NCI-H2171 (cell line): ENCODE measurements at regions not wholly inside any gene's neighbourhood (a gene's known extent, or its start where the extent isn't known, plus 50 kb on each side); places are given as distances from the start of the nearest gene placed in this dataset.

Experiments
- DNase-seq: peaks from one replicate; lab custom pipeline; 2025; lab: John Stamatoyannopoulos, UW

DNA sequence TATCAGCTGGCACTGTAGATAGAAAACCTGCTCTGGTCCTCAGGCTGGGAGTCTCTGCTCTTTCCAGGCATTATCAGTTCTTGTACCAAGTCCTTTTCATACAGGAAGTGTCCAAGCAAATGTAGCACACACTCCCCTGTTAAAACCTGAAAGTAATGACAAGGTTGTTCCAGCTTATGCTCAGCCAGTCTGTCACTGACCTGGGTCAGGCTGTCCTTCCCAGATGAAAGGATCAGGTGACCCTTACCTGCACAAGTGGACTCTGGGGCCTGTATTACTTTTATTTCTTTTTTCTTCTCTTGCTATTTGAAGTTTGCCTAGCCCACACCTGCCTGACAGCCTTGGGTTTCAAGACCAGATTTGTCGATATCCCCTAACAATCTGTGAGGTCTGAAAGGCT, 156.3 kb upstream of the SESN3 start:
- DNase-seq: no peak

DNA sequence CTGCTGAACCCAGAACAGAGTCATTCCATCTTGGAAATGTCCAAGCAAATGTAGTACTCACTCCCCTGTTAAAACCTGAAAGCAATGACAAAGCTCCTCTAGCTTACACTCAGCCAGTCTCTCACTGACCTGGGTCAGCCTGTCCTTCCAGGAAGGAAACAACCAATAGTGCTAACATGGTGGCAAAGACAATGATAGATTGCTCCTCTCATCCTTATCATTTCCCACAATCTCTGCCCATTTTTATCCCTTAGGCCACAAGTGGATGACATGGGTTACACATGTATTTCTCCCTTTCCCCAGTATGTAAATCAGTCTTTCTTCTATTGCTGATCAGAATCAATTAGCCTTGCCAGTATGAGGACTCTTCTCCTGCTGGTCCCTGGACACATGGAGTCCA, 154.6 kb upstream of the SESN3 start:
- no peak for DNase-seq

DNA sequence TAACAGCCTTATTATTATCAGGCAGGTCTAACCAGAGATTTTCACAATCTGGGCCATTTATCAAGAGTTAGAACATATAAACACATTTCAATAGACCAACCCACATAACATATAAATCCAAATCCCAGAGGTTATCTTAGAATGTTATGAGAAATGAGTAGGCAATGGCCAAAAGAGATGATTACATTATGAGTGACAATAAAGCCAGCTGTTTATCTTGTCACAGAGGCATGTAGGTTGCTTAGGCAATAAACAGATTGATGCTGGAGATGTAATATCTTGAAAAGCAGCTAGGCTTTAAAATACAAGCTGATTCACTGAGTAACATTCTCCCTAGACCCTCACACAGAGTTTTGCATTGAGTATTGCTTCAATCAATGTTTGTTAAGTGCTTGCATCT, 148.5 kb upstream of the SESN3 start:
- DNase-seq: no peak

DNA sequence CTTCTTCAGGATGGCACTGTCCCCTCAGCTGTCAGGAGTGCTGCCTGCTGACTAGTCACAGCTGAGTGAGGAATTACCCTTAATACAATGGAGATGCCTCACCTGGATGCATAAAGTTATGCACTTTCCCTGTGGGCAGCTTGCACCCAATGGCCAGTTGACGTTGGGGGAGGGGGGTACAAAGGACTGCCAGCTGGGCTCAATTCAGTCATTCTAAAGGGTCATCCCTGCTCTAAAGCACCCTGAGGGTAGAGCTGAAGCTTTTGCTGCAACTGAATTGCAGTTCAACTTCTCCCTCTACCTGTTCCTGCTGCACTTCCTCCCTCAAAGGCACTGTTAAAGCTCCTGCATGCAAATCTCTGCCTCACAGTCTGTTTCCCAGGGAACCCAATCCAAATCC, 147.8 kb upstream of the SESN3 start:
- no peak for DNase-seq

DNA sequence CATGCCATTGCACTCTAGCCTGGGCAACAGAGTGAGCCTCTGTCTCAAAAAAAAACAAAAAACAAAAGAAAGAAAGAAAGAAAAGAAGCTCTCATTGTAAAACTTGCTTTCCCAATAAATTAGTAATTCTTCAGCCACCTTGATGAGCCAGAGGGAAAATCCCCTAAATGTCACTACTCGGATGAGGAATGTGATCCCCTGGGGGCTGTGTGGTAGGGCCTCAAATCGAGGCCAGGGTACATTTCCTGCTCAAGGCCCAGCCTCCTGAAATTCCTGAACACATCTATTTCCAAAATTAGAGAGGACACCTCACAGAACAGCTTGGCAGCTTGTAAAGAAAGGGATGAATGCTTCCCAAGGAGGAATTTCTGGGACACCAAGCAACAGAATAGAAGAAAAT, 147.1 kb upstream of the SESN3 start:
- DNase-seq: no peak

DNA sequence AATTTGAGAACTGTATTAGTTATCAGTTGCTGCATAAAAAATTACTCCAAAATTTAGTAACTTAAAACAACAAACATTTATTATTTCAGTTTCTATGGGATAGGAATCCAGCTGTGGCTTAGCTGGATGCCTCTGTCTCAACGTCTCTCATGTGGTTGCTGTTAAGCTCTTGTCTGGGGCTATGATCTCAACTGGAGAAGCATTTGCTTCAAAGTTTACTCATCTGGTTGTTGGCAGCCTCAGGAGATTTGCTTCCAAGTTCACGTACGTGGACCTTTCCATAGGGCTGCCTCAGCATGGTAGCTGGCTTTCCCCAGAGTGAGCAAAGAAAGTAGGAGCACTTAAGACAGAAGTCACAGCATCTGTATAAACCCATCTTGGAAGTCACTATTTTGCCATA, 144.9 kb upstream of the SESN3 start:
- no peak for DNase-seq

DNA sequence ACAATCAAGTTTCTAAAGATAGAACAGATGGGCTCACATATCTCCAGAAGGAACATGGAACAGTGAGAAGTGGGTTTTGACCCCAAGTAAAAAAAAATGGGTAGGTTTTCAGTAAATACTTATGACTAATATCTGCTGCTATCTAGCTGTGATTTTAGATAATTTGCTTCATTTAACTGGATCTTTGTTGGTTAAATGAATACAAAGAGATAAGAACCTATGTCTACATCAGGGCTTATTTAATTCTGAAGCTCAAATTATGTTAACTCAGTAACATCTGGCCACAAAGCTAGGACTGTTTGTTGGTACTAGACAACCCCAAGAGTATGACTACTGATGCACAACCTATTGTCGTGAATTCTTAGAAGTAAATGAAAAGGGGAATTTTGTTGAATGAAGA, 144.4 kb upstream of the SESN3 start:
- DNase-seq: no peak

DNA sequence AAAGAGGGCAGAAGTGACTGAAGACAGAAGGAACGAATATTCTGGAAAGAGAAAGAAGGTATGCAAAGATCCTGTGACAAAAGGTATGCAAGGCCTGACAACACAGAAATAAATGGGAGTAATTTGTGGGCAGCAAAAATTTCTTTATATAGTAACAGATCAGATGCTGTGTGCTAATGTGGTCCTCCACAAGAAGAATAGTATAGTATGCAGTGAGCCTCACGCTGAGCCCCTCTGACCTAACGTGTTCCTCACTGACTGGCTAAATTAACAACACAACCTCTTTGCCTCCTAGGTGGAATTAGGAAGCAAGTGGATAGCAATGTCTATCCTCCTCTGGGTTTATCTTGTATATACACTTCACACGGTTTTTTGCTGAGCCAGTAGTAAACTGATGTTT, 143.1 kb upstream of the SESN3 start:
- no peak for DNase-seq

DNA sequence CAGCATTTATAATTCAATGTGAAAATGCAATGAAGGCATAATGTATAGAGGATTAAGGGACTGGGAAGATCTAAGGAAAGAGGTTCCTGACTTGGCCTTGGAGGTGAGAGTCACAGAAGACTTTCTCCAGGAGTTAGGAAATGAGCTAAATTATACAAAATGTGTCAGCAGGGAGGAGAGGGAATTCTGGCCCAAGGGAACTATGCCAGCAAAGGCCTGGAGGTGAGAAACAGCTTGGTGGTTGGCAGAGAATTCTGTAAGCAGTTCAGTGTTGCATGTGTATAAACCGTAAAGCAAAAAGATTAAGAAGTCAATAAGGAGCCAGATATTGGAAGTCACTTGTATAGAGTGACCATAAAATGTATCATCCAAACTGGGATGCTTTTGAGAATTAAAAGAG, 142.2 kb upstream of the SESN3 start:
- DNase-seq: no peak

DNA sequence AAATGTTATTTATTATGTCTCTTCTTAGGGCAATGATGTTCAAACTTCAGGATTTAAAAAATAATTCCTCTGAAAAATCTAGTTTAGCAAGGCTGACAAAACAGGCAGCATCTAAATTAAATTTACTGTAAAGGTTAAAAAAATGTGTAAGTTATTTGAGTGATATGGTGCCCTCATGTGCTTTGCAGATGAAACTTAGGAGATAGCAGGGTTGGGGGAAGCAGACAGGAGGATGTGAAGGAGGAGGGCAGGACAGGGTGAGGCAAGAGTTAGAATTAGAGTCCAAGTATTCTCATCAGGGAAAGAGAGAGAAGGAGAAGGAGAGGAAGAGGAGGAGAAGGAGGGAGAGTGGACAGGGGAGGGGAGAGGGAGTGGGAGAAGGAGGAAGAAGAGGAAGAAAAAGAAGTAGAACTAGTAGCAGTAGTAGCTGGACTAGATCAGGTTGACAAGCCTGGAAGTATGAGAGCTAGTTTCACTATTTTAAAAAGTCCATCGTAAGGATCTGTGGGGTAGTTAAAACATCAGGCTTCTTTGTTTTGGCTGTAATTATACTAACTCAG, 141.2 kb upstream of the SESN3 start:
- no peak for DNase-seq

DNA sequence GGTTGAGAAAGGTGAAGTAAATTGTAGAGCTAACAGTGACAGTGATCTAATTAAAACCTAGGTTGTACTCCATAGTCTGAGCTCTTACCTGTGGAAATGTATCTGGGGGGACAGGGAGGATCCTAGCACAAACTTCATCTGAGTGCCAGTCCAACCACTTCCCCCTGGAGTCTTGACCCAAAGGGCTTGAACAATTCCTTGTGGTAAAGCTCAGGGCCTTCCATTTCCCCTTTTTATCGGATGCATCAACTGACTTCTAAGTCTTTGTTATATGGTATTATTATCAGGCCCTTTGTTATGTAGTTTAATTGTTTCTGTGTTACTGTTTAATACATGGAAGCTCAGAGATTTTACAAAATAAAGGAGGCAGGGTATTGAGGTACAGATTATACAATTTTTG, 140.2 kb upstream of the SESN3 start:
- no peak for DNase-seq

DNA sequence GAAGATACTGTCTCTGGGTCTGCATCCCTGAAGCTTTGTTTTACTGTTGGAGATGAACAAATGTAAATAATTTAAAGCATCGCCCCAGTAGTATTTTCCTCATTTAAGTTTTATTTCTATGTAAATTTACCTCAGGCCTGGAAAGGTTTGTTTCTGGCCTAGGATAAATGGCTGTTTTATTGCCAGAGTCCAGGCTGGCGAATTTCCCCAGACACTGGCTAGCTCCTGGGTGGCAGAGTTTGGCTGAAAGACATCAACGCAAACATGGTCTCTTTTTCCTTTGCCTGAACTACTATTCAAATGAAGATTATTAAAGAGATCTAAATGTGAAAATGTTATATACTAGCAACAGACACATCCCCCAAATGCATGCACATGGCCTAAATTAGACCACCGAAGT, 136.7 kb upstream of the SESN3 start:
- DNase-seq: no peak

DNA sequence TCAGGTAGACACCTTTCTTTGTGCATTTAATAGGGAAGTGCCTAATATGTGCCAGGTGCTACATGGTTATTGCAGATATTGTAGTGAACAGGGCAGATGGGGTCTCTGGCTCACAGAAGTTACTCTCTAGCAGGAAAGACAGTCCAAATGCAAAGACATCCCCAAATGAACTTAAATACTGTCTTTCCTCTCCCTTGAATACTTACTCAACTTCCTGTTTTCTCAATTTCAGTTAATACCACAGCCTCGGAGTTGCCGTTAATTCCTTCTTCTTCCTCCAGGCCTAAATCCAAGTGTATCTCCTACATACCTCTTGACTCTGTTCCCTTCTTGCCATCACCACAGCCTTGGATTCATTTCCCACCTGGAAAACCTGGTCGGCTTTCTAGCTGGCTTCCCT, 134.3 kb upstream of the SESN3 start:
- DNase-seq: no peak

DNA sequence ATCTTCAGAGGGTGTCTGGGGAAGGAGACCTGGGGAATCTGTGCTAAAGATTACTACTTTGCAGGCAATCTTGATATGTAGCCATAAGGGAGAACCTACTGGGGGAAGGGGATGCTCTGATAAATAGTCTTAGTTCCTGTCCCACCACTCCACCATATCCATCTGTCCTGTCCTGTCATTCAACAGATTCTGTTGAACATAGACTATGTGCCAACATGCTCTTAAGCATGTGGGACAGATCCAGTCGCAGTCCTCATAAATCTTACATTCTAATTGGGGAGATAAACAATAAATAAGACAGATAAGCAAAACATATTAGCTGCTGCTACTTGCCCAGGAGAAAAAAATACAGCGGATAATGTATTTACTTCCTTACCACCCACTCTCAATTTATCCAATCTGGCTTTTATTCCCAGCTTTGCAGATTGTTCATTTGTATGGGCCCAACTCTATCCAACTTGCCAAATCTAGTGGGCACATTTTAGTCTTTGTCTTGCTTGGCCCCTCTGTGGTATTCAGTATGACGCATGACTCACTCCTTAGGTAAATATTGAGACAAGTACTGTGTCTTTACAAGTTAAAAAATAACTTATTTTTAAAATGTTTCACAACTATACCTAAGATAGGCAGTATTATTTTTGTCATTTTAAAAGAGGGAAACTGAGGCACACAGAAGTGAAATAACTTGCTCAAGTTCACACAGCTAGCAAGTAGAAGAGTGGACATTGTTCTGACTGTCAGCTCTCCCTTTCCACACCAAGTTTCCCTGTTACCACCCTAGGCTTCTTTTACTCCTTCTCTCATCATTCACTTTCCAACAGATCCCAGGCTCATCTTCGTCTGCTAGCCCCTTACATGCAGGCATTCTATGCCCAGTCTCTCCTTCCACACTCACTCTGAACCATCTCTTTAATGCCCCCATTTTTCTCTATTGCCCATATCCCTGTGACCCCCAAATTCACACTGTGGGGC, 133.6 kb upstream of the SESN3 start:
- no peak for DNase-seq

DNA sequence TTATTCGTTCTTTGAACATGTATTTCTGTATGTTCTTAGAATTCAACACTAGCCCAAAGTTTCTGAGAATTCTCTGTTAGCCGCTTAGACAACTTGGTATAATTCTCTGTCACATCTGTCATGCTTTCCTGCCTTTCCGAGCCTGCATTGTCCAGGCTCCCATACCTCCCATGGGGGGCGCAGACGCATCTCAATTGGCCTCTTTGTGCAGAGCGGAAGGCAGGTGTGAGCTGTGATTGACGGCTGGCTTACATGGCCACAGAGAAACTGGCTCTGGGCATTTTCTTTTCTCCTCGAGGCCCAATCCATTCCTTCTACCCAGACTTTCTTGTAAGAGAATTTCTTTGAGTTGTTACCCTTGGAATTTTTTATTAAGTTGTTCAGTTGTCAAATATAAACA, 132.7 kb upstream of the SESN3 start:
- no peak for DNase-seq

DNA sequence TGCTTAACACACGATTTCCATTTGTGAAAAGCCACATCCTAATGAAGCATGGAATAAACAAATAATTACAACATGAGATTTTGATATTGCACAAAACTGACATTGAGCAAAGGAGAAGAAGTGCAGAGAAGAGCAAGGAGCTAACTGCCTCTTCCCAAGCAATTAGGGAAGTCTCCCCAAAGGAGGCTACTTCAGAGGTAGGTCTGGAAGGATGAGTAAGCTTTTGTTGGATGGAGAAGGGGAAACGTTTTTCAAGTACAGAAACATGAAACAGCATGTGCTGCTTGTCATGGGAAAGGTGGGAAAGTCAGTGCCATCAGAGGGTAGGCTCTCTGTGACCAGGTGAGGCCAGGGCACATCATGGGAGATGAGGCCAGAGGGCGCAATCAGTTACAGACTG, 132.2 kb upstream of the SESN3 start:
- DNase-seq: no peak

DNA sequence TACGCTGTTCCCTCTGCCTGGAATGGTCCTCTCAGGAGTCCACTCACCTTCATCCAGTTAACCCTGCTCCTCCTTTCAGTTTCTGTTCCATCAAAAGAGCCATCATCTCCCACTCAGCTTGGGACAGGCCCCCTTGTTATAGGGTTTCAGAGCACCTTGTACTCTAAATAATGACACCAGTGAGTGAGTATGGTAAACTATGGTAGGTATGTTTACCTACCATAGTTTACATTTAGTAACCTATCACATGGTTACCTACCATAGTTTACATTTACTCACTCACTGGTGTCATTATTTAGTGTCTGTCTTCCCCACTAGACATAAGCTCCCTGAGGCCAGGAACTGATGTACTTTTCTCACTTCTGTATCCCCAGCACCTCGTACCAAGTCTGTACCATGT, 130.2 kb upstream of the SESN3 start:
- no peak for DNase-seq

DNA sequence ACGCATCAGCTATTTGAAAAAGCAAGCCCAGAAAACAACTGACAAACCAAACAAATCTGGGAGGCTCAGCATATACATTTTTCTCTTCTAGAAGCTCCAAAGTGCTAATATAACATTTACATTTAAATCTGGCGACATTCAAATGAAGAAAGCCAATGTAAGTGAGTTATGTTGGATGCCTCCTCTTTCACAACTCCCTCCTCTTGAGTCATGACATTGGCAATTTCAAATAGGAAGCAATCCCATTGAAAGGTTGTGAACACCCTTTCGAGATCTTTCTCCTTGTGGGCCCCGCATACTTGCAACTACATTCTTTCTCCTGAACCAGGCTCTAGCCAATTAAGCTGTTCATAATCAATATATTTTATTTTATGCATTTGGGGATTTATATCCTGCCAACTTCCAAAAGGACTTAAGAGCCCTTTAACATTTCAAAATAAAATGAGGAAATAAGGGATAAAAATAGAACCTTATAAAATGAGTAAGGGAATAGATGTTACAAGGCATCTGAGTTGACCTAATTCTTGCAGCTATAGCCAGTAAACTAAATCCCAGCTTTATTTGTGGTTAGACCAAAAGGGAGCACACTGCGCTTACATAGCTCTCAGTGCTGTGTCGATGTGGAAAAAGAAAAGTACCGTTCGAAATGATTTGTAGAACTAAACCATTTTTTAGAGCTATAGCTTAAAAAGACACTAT, 129.5 kb upstream of the SESN3 start:
- no peak for DNase-seq

DNA sequence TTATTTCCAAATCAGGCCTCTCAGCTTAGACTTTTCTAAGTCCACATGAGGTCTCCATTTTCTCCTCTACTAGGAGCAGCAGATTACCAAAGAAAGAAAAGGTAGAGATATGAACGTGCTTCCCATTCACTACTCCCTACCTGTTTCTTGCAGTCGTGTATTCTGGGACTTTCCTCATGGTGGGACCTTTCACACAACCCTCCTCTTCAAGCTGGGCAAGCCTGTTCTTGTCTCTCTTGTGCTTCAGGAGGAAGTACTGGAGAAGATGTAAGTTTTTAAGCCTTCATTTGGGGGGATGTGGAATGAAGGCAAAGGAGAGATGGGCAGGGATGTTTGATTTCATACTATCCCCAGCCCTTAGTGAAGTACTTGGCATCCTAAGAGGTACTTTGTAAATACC, 128.8 kb upstream of the SESN3 start:
- no peak for DNase-seq

DNA sequence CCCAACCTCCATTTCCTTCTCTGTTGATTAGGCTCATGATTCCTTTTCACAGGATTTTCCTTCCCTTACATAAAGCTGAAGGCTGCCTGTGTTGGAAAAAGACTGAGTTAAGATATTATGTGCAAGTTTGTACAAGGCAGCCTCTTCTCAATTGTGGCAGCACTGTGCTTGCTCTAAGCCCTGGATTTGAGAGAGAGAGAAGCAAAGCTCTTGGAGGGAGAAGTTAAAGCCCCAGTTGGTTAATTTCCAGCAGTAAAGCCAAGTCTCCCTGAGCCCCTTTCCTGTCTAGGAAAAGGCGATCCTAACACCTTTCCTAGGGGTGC, 128.3 kb upstream of the SESN3 start:
- no peak for DNase-seq

DNA sequence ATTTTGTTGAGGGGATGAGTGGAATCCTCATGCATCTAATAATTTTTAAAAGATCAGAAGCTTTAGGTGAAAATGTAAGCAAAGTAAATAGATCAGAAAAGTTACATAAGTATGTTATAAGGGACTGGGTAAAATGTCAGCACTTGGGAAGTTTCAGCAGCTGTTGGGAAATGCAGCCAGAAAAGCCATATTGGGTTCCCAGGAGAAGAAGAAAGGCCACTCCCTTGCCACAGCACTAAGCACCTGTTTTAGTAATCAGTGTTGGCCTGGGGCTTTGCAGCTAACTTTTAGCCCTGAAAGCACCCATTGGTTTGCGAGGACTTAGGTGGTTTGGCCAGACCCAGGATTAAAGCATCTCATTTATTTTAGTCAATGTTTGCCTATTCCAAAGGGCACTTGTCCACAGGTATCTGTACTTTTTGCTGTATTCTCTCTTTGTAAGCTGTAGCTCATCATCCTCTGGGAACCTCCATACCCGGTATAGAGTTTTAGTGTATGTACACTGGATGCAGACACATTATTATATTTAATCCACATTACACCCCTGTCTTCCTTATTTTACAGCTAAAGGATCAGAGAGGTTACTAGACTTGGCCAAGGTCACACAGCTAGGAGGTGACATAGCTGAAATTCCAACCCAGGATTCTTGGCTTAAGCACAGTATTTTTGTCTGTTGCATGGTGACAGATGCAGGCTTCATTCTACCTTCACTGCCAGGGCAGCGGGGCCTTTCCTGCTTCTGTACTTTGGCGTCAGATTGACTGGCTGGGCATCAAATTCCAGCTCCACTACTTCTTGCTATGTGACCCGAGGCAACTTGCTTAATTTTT, 127.7 kb upstream of the SESN3 start:
- DNase-seq: no peak

DNA sequence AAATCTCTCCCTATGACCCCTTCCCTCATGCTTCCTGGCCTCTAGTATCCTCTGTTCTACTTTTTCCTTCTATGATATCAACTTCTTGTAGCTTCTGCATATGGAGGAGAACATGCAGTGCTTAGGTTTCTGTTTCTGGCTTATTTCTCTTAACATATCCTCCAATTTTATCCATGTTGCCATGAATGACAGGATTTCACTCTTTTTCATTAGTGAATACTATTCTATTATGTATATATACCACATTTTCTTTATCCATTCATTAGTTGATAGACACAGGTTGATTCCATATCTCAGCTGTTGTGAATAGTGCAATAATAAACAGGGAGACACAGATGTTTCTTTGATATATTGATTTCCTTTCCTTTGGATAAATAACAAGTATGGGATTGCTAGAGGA, 123.3 kb upstream of the SESN3 start:
- no peak for DNase-seq

DNA sequence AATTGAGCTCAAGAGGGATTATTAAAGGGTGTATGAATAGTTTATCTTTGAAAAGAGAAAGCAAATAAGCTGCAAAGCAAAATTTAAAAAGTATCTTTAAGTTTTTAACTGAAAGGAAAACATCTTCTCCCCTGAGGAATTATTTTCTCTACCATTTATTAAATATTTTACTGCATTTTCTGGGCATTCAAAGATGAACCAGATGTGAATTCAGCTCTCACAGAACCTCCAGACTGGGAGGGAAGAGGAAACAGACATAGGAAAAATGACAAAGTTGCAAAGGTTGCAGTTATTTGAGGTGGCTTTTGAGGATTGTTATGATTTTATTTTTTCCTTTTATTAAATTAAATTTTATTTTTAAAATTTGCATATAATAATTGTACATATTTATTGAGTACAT, 122.7 kb upstream of the SESN3 start:
- DNase-seq: no peak
